SU-DHL-6 (cell line): ENCODE measurements at regions not wholly inside any gene's neighbourhood (a gene's known extent, or its start where the extent isn't known, plus 50 kb on each side); places are given as distances from the start of the nearest gene placed in this dataset.

ENCODE experiments used
- CTCF ChIP-seq: fragments of 200-600 bp; sonication (generic); IDR thresholded peaks from one replicate; pipeline ENCODE4 v1.5.1; 2017; ENCODE audit warnings: antibody characterized with exemption, mild to moderate bottlenecking, low read length, moderate library complexity; ENCODE audit not compliant: insufficient read depth, poor library complexity, severe bottlenecking
- EZH2phosphoT487 ChIP-seq: fragments of 200-600 bp; sonication (generic), shearing (Covaris generic); conservative IDR thresholded peaks from 2 replicates; pipeline ENCODE4 v1.6.1; 2018; ENCODE audit warnings: mild to moderate bottlenecking, antibody characterized with exemption, low read length, moderate library complexity, mixed read lengths

DNA sequence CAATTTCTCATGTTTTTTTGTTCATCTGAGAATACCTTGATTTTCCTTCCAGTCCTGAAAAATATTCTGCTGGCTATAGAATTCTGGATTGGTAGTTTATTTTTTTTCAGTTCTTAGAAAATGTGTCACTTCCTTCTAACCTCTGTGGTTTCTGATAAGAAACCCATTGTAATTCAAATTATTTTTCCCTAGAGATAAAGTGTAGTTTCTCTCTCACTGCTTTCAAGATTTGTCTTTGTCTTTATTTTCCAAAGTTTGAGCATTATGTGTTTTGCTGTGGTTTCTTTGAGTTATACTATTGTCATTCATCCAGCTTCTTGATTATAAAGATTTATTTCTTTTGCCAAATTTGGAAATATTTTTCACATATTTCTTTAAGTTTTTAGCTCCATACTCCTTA lies 324.0 kb upstream of the SPRY2 start:
- TF ChIP-seq CTCF (no peak), EZH2phosphoT487 (no peak)
